ENCODE measurements at regions not wholly inside any gene's neighbourhood (a gene's known extent, or its start where the extent isn't known, plus 50 kb on each side); places are given as distances from the start of the nearest gene placed in this dataset.
"Not testable (repeated sequence)": the region's sequence is repeated elsewhere in the genome, so short reads cannot be mapped to it uniquely, and the experiment has no call there.

DNA sequence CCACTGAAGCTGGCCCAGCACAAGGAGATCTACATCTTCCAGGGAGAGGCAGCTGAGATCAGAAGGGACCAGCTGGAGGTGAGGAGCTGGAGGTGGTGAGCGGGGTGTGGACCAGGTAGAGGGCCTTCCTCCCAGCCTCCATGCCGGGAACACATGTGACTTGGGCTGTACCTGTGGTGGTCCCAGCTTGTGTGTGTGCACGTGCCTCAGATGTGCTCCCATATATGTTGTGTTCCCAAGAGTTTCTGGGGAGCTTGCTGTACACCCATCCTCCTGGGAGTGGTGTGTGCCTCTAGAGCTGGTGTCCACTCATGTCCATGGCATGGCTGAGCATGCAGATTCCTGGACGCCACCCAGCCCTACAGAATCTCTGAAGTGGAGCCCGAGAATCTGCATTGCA, 183.7 kb upstream of the AKAP13 start:
- not testable (repeated sequence) for DNase-seq

DNA sequence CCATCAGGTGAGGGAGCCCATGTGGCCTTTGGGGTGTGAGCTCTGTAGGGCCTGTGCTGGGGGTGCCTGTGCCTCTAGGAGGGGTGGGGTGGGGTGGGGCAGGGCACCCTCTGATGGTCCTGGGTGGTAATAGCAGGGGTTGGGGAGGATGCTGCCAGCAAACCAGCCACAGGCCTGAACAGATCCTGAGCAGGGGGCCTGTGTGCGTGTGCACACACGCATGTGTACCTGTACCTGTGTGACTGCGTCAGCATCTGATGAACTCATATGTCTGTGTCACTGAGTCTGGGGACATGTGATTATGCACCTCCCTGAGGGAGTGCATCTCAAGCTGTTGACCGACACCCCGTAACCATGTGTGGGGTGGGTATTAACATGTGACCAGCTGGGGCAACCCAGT, 182.8 kb upstream of the AKAP13 start:
- not testable (repeated sequence) for DNase-seq

DNA sequence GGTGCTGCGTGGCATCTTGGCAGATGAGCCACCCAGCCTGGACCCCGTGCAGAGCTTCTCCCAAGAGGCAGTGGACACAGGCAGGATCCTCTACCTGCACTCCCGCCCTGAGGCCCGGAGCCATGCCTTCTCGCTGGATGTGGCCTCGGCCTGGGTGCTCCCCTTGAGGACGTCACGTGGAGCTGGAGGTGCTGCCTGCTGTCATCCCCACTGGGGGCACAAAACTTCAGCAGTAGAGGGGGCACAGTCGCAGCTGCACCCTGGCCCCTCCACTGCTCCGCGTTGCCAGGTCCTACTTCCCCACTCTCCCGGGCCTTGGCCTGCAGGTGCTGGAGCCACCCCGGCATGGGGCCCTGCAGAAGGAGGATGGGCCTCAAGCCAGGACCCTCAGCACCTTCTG, 182.0 kb upstream of the AKAP13 start:
- DNase-seq: not testable (repeated sequence)

DNA sequence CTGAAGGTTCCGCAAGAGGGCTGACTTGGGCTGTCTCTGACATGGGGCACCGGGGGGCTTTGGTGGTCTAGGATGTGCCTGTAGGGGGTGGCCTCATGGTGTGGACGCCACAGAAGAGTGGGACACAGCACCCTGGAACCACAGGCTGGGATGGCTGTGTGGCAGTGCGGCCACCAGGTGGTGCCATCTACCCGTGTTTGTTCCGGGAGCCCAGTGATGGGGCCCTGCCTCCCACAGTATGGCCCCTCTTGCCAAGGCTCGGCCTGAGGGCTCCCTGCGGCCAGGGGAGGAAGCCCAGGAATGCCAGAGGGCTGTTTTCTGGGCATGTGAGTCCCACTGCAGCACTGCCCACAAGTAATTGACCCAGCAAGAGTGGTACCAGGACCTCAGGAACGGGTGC, 180.2 kb upstream of the AKAP13 start:
- DNase-seq: not testable (repeated sequence)

DNA sequence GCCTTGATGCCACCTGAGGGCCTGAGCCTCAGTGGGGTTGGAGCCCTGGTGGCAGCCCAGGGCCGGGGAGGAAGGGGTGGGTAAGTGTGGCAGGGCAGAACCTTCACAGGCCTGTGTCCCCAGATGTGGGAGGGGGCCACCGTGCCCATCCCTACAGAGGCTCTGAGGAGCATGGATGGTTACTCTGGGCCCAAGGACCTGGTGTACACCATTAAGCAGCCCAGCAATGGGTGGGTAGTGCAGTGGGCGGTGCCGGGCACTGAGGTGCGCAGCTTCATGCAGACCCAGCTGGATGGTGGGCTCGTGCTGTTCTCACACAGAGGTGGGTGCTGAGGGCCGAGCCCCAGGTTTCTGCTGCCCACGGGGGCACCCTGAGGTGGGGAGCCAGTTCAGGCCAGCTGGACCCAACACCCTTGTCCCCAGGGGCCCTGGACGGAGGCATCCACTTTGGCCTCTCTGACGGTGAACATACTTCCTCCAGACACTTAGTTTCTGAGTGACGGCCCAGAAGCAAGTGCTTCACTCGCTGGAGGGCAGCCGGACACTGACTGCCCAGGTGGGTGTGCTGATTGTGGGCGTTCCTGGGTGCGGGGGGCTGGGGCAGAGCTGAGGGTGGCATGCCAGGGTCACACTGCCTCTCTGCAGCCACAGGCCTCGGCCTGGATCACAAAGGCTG, 179.1 kb upstream of the AKAP13 start:
- DNase-seq: not testable (repeated sequence)

DNA sequence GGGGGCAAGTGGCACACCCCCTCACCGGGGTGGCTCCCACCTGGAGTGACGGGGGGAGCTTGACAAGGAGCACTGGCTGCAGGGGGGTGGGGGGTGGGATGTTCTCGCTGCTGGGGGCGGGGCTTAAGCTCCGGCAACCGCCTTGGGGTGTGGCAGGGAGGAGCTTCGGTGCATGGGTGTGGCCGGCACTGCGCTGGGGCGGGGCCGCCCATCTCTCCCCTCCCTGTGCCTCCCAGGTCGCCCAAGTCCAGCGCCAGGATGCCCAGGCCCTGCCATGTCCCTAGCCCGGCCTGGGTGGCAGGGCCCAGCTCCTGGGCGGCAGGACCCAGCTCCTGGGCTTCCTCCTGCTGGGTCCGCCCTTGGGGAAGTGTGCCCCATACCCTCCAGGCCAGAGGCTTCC, 175.9 kb upstream of the AKAP13 start:
- DNase-seq: not testable (repeated sequence)

DNA sequence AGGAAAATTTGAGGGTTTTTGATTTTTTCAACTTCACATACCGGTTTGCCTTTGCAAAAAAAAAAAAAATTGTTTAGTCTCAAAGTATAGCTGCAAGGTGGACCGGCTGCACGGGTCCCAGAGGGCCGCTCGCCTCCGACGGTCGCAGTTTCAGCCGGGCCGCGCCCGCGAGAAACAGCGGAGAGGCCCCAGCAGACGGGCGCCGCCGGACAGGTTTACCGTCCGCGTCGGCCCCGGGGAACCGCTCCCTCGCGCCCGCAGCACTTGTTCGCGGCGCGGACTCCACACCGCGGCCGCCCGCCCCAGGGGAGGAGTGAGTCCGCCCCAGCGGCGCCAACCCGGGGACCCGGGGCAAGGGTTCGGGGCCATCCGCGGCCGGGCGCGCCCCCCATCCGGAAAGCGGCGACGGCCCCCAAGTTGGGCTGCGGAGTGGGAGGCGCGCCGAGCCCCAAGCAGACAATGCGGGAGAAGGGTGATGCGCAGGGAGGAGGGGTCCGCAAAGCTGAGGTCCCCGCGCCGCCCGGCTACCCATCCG, 146.5 kb upstream of the AKAP13 start:
- not testable (repeated sequence) for DNase-seq

DNA sequence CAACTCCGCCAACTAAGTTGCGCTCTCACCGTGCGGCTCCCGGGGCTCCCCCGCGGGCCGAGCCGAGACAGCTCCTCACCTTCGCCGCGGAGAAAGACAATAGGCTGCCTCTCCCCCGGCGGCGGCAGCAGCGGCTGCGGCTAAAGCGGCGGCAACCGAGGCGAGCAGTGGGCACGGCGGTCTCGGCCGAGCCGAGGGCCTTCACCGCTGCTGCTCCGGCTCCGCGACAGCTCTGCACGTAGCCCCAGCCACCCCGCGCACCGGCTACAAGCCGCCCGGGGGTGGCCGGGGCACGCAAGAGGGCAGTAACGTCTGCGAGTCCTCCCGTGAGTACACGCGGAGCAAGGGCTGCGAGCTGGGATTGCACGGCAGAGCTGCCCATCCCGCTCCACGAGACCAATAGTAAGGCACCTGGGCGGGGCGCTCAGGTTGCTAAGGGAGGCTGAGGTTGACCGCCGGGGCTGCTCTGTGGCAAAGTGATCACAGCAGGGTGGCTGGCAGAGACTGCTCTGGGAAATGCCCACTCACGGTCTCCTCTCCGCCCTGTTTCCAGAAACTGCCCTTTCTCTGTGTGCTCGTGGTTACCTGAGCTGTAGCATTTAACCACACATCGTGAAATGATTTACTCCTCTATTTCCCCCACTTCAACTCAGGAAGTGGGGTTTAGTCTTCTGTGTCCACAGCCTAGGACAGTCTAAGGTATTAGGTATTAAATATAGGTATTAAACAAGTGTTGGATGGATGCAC, 145.8 kb upstream of the AKAP13 start:
- DNase-seq: not testable (repeated sequence)

DNA sequence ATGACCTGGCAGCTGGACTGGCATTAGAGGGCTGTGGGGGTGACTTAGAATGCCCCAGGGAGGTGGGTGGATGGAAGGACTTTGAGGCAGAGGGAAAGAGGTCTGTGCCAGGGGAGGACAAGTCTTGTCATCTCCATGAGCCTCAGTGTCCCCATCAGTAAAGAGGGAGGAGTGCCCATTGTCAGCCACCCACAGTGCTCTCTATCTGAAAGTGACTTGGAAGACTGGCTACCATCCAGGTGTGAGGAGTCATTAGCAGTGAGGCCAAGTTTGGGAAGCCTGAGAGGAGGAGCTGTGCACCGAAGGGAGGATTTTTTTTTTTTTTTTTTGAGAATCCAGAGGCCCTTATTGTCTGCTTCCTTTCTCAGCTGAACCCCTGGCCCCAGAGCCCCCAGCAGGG, 136.3 kb upstream of the AKAP13 start:
- DNase-seq: not testable (repeated sequence)

DNA sequence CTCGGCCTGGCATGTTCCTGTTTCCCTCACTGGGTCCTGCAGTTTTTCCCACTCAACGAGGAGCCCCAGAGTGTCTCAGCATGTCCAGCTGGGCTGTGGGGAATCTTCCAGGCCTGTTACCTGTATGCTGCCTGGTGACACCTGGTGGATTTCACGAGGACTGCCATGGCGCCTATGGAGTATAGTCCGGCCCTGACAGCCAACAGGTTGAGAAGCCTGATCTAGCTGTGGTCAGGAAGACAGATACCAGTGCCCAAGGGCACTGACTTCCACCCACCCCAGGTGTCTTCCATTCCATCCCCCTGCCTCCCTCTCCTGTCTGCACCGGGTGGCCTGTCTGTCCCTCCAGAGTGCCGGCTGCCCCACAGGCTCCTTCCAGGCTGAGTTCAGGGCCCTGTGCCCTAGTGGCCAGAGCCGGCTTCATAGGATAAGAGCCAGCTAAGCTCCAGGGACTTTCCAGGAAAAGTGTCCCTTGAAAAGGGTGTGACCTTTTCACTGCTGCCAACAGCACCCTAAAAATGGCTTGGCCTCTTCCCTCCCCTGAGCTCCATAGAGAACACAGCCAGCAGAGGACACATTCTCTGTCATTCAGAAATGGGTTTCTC, 129.4 kb upstream of the AKAP13 start:
- not testable (repeated sequence) for DNase-seq

DNA sequence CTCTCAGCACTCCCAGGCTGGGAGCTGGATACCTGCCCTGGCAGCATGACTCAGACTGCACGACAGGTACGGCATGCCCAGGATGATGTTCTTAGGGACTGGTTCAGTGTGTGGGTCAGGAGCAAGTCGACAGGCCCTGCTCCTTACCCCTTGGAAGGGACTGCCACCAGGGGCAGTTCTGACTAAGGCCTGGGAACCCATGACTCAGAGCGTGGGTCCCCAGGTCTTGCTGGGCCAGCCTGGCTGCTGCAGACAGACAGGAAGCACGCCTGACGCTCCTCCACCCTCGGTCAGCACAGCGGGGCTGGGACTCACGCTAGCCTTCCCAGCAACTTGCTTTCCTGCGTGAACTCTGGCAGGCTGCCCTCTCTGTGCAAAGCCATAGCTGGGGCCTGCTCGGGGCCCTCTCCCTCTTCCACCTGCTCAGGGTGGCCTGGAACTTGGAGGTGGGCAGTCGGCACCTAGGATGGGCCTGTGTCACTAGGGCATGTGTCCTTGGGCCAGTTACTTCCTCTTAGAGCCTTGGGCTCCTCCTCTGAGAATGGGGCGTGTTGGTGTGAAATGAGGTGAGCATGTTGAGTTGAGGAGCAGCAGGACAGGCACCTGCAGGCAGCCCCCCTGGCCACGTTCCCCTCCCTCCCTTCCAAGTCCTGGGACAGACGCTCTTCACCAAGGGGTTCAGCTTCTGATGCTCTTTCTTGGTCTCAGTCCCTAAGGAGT, 127.0 kb upstream of the AKAP13 start:
- DNase-seq: not testable (repeated sequence)

DNA sequence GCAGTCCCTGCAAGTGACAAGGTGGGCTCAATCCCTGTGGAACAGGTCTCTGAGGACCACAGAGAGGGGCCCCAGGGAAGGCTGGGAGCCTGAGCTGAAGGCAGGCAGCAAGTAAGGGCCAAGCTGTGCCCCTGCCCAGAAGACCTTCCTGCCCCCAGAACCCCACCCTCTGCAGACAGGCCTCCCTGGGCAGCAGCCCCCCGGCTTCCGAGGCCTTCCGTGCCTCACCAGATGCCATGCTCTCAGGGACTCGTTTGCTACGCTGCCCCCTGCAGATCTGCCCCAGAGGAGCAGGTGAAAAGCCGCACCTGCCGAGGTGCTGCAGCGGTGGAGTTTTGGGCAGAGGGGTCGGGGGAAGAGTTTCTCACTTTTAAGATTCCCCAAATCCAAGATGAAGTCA, 125.4 kb upstream of the AKAP13 start:
- DNase-seq: not testable (repeated sequence)

DNA sequence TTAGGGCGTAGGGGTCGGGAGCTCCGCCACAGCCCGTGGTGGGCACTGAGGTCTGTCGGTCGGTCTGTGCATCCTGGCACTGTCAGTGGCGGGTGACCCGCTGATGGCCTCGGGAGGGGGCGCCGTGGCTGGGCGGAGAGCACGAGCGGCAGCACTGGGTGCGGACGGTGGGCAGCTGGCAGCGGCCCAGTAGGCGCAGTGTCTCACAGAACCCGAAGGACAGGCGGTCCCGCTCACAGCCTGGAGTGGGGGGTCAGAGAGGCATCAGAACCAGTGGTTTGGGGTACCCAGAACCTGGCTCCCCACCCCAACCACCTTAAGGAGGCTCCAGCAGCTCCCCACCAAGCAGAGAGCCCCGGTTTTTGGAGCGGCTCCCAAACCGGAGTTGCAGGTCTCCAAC, 124.9 kb upstream of the AKAP13 start:
- not testable (repeated sequence) for DNase-seq

DNA sequence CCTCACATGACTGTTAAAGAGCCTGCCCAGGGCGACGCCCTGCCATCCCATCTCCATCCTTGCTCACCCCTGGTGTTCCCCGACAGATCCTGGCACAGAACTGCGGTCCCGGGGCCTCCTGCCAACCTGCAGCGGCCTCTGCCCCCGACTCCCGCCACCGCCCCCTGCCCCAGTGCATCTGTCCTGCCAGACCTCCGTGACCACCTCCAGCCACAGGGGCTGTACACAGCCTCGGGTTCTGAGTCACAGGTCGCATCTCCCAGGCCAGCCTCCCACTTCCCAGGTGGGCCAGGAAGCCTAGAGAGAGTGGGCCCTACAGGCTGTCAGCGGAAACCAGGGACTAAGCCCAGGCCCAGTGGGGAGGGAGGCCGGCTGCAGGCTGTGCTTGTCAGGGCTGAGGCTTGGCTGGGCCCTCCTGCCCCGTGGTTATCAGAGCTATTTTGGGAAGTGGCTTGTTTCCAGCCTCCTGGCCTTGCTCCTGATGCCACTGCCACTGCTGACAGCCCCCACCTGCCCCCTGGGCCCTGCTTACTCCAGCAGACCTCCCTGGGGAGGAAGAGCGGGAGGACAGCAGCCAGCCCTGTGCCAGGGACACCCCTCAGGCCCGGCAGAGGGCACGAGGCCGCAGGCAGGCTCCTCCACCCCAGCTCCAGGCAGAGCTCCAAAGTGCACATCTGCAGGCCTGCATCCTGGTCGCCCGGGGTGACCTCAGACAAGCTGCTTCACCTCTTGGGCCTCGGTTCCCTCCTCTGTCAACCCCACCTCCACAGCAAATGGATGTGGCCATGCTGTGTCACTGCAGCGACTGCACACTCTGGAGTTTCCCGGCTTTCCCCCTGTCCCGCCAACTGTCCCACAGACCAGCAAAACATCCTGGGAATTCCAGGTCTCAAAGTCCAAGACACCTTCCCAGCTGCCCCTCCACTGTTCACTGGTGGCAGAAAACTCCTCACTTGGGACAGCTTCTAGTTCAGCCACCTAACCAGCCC, 124.1 kb upstream of the AKAP13 start:
- not testable (repeated sequence) for DNase-seq

DNA sequence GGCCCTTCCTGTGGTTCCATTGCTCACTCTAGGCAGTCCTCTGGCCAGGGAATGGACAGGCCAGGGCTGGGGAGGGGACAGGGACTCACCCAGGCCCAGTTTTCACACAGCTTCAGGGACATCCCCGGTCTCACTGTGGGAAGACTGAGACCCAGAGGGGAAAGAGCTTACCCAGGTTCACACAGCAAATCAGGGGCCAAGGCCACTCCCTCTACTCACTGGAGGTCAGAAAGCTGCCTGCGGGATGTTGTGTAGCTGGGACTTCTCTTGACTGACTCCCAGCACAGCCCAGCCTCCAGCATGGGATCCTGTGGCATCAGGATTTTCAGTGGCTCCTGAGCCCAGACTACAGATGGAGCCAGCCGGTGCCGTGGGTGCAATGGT, 122.3 kb upstream of the AKAP13 start:
- DNase-seq: not testable (repeated sequence)

DNA sequence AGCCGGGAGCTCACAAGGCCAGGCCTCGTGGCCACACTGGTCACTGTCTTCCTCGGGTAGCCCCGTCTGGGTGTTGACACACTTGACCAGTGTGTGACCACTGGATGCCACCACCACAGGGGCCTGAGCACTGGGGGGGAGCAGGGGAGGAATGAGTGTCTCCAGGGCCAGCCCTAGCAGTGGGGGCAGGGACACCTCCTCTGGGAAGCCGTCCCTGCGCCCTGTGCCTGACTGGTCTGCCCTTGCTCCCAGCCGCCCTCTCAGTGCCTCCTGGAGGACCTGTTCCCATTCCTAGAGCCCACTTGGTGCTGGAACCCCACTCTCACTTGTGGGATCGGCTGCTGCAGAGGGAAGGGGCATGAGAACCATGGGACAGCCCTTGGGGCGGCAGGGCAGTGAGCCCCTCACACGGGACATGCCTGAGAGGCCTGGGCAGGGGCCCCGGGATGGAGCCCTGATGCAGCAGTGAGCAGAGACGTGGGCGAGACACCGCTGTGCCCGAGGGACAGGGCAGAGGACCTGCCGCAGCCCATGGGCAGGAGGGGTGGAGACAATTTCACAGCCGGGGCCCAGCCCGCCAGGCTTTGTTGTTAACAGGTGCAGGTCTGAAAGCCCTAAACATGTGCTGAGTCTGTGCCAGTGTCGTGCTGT, 121.7 kb upstream of the AKAP13 start:
- not testable (repeated sequence) for DNase-seq

DNA sequence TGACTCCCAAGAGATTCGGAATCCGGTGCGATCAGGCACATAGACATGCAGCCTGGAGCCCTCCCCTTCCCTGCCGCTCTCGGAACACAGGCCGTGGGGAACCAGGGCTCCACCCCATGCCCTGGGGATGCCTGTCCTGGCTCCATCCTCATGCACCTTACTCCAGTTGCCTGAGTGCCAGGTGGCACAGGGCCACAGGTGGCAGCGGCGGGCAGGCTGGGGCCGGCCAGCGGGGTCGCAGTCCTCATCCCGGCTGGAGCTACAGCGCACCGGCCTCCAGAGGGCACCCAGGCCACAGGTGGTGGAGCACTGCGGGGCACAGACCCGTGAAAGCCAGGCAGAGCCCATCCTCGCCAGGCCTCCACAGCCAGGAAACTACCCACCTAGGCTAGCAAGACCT, 119.9 kb upstream of the AKAP13 start:
- DNase-seq: not testable (repeated sequence)

DNA sequence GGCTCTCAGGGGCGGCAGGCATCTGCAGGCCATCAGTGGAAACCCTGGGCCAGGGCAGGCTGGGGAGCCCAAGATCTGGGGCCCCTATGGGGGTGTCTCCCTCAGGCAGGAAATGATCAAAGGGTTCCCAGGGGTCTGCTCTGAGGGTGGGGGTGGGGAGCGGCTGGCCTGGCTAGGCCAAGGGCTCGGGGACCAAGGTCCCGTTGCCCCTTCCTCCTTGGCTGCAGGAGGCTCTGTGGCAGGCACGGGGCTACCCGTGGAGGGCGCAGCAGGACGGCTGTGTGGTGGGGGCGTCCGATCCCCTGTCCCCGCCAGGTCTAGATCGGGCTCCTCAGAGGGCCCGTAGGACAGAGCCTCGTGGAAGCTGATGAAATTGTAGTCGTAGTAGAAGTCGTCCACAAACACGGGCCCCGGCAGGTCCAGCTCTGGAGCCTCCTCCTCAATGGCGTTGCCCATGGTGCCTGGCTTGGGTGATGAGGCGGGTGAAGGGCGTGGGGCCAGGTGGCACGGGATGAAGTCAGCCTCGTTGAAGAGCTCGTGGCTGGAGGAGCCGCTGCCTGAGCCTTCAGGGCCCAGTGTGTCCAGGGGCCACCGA, 117.8 kb upstream of the AKAP13 start:
- DNase-seq: not testable (repeated sequence)

DNA sequence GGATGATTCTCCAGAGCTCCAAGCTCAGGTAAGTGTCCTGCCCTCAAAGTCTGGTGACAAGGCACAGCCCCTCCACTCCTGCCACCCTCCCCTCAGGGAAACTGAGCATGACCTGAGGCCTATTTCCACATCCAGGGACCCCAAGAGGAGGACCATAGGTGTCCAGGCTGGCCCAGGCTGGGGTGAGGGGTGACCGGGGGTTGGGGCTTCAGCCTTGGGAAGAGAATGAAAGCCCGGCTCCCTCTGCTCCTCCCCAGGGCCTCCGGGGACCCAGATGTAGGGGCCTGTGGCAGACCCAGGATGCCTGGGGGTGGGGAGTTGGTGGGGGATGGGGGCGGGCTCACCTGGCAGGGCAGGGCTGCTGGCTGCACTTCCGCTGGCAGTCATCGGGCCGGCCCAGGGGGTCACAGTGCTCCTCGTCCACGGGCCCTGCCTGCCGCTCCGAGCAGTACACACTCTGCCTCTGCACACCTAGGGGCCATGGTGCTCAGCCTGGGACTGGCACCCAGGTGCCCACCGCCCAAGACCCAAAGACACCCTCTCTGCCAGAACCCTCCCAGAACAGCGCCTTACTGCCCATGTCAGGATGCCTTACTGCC, 116.5 kb upstream of the AKAP13 start:
- DNase-seq: not testable (repeated sequence)

DNA sequence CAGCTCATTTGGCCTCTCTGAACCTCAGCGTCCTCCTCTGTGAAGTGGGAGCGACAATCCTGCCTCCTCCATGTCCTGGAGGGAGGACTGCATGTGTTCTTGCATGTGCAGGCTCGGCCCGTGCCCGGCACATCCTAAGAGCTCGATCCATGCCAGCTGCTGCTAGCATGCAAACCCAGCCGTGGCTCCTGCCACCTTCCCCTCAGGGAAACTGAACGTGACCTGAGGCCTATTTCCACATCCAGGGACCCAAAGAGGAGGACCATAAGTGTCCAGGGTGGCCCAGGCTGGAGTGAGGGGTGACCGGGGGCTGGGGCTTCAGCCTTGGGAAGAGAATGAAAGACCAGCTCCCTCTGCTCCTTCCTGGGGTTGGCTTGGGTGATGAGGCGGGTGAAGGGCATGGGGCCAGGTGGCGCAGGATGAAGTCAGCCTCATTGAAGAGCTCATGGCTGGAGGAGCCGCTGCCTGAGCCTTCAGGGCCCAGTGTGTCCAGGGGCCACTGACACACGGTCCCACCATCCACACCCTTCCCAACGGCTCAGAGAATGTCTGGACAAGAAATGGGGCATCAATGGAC, 115.7 kb upstream of the AKAP13 start:
- DNase-seq: not testable (repeated sequence)

Data from T-helper 1 cell (primary cell).